Upper lobe of left lung (tissue), 6 donors: ENCODE measurements at regions not wholly inside any gene's neighbourhood (a gene's known extent, or its start where the extent isn't known, plus 50 kb on each side); places are given as distances from the start of the nearest gene placed in this dataset.

Experiments
- ATAC-seq, 2 donors: fragments of 200-7000 bp; cut with Tn5 transposase; one replicate each; pipeline ENCODE4 v1.9.1; 2022; ENCODE audit warnings: mild to moderate bottlenecking in 2 of 2, moderate library complexity in 2 of 2; ENCODE audit not compliant: low FRiP score in 2 of 2
- DNase-seq, 2 donors: peaks; one replicate each; pipeline ENCODE4 v3.0.0-alpha.2; 2019 to 2020
- H3K27ac ChIP-seq, 4 donors: fragments of 200-600 bp; sonication (generic); one replicate each; pipeline ENCODE4 v1.5.1; 2016 to 2019
- H3K27me3 ChIP-seq, 4 donors: fragments of 200-600 bp; sonication (generic); one replicate each; pipeline ENCODE4 v1.5.1; 2017 to 2019
- H3K36me3 ChIP-seq, 4 donors: fragments of 200-600 bp; sonication (generic); one replicate each; pipeline ENCODE4 v1.5.1; 2016 to 2019
- H3K4me1 ChIP-seq, 4 donors: fragments of 200-600 bp; sonication (generic); one replicate each; pipeline ENCODE4 v1.5.1; 2018 to 2019
- H3K4me3 ChIP-seq, 4 donors: fragments of 200-600 bp; sonication (generic); one replicate each; pipeline ENCODE4 v1.5.1; 2017 to 2019; ENCODE audit warnings: mild to moderate bottlenecking in 2 of 4, moderate library complexity in 1 of 4
- H3K9me3 ChIP-seq, 4 donors: fragments of 200-600 bp; sonication (generic); one replicate each; pipeline ENCODE4 v1.5.1; 2018 to 2019
- CTCF ChIP-seq, 6 experiments: fragments of 450-650 bp in 4 of 6; fragments of 200-600 bp in 2 of 6; sonication (generic) in 2 of 6; IDR thresholded peaks; one replicate each; pipeline ENCODE4 v1.5.1; 2016 to 2019; ENCODE audit warnings: antibody characterized with exemption in 6 of 6
- EP300 ChIP-seq, 4 donors: sonication (generic); formaldehyde crosslinking; IDR thresholded peaks; one replicate each; pipeline ENCODE4 v1.5.1; 2017; ENCODE audit warnings: antibody characterized with exemption in 4 of 4, control low read depth in 2 of 4
- POLR2A ChIP-seq, 4 donors: fragments of 450-650 bp; IDR thresholded peaks; one replicate each; pipeline ENCODE4 v1.5.1; 2016 to 2017; ENCODE audit warnings: antibody characterized with exemption in 4 of 4, mild to moderate bottlenecking in 2 of 4
- POLR2AphosphoS5 ChIP-seq, 2 donors: sonication (generic); formaldehyde crosslinking; IDR thresholded peaks; one replicate each; pipeline ENCODE4 v1.5.1; 2017; ENCODE audit warnings: antibody characterized with exemption in 2 of 2
- WGBS, 2 donors: methylation state at CpG; one replicate each; pipeline ENCODE4 v1.1.5; 2017 to 2018; 5-methylcytosine and 5-hydroxymethylcytosine counted together
- donor health status: DM: no; HTN: no; CAD: no; lungs with moderate emphysema.
- donor health status: DM: no; HTN: yes; CAD: no; lungs with severe emphysema.

- no peak overlapping the region for H3K4me3 ChIP-seq
- peaks cover 0 to 6% (median 2%) of the 10 kb centered on the region in 4 donors for H3K4me1 ChIP-seq
- H3K9me3 ChIP-seq, result no peaks in the 10 kb centered on the region
- H3K36me3 ChIP-seq, result no peaks in the 10 kb centered on the region
- ATAC-seq, result no peak
- TF ChIP-seq POLR2AphosphoS5 (IDR thresholded peaks at IDR 0.05), result no peak
- TF ChIP-seq CTCF (IDR thresholded peaks at IDR 0.05), result no peak
- TF ChIP-seq POLR2A (IDR thresholded peaks at IDR 0.05), result no peak
- TF ChIP-seq EP300 (IDR thresholded peaks at IDR 0.05), result no peak
- no peak overlapping the region for H3K27ac ChIP-seq
- no peak for DNase-seq
- no peaks in the 10 kb centered on the region for H3K27me3 ChIP-seq
- WGBS, 2 donors, result 68 to 93% methylated on average over 2 of the region's 2 CpGs
Observed at GRCh38 chr5:159456261-159456660, 126.0 kb upstream of the IL12B start.

- H3K9me3 ChIP-seq, result no peaks in the 10 kb centered on the region
- no peak overlapping the region for H3K4me3 ChIP-seq
- ATAC-seq (no peak), DNase-seq (no peak)
- H3K27ac ChIP-seq, result no peak overlapping the region
- peaks cover 0 to 2% (median 0%) of the 10 kb centered on the region in 4 donors for H3K4me1 ChIP-seq
- H3K27me3 ChIP-seq, result no peaks in the 10 kb centered on the region
- TF ChIP-seq POLR2AphosphoS5 (IDR thresholded peaks at IDR 0.05) (no peak), POLR2A (IDR thresholded peaks at IDR 0.05) (no peak), EP300 (IDR thresholded peaks at IDR 0.05) (no peak), CTCF (IDR thresholded peaks at IDR 0.05) (no peak)
- H3K36me3 ChIP-seq, result no peaks in the 10 kb centered on the region
Observed at GRCh38 chr5:159456722-159457465, 126.6 kb upstream of the IL12B start.

- no peak for TF ChIP-seq CTCF (IDR thresholded peaks at IDR 0.05)
- TF ChIP-seq POLR2AphosphoS5 (IDR thresholded peaks at IDR 0.05), result no peak
- TF ChIP-seq POLR2A (IDR thresholded peaks at IDR 0.05), result no peak
- no peak for TF ChIP-seq EP300 (IDR thresholded peaks at IDR 0.05)
- no peak overlapping the region for H3K4me3 ChIP-seq
- WGBS, 2 donors, result 73 to 79% methylated on average over 4 of the region's 4 CpGs
- H3K27me3 ChIP-seq, result no peaks in the 10 kb centered on the region
- peaks cover 0 to 3% (median 0%) of the 10 kb centered on the region in 4 donors for H3K4me1 ChIP-seq
- H3K9me3 ChIP-seq, result no peaks in the 10 kb centered on the region
- DNase-seq (no peak), ATAC-seq (no peak)
- no peaks in the 10 kb centered on the region for H3K36me3 ChIP-seq
- no peak overlapping the region for H3K27ac ChIP-seq
Observed at GRCh38 chr5:159458217-159458711, 128.0 kb upstream of the IL12B start.

- H3K27me3 ChIP-seq, result no peaks in the 10 kb centered on the region
- no peaks in the 10 kb centered on the region for H3K9me3 ChIP-seq
- H3K27ac ChIP-seq, result no peak overlapping the region
- TF ChIP-seq CTCF (IDR thresholded peaks at IDR 0.05) (no peak), POLR2AphosphoS5 (IDR thresholded peaks at IDR 0.05) (no peak), POLR2A (IDR thresholded peaks at IDR 0.05) (no peak), EP300 (IDR thresholded peaks at IDR 0.05) (no peak)
- no peaks in the 10 kb centered on the region for H3K36me3 ChIP-seq
- peaks cover 0 to 3% (median 0%) of the 10 kb centered on the region in 4 donors for H3K4me1 ChIP-seq
- no peak for DNase-seq
- H3K4me3 ChIP-seq, result no peak overlapping the region
- 83 to 87% methylated on average over 2 of the region's 2 CpGs for WGBS, 2 donors
- ATAC-seq, result no peak
Observed at GRCh38 chr5:159459132-159459627, 128.9 kb upstream of the IL12B start.
